ENCODE measurements at regions not wholly inside any gene's neighbourhood (a gene's known extent, or its start where the extent isn't known, plus 50 kb on each side); places are given as distances from the start of the nearest gene placed in this dataset.

DNA sequence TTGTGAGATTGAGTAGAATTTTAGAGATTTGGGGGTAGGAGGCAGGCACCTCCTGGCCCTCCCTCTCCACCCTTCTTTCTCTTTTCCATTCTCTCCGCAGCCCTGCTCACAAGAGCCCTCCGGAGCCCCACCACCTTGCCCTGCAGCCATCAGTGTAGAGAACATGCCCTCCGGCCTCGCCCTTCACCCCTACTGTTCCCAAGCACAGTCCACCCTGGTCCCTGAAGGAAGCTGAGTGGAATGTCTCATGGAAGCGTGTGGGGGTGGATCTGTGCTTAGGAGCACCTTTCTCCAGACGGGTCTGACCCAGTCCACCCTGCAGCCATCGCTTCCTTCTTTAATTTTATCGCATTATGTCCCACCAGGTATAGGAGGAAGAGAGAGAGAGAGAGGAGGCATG is 267.1 kb downstream of the NSG2 start:
- no peak for DNase-seq

DNA sequence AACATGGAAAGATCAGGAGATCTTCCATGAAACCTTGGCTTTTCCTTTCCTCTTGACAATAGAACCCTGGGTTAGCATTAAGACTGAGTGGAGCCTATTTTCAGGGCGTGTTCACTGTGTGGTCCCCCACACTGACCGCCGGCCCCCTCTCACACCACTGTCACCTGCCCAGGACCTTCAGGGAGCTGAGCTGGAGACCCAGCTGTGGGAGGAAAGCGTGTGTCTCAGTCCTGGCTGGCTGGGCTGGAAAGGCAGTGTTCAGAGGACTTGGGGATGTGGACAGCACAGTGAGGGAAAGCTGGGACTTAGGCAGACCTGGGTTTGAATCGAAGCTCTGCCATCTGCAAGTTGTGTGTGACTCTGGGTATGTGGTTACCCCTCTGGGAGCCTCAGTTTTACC is 268.1 kb downstream of the NSG2 start:
- no peak for DNase-seq

DNA sequence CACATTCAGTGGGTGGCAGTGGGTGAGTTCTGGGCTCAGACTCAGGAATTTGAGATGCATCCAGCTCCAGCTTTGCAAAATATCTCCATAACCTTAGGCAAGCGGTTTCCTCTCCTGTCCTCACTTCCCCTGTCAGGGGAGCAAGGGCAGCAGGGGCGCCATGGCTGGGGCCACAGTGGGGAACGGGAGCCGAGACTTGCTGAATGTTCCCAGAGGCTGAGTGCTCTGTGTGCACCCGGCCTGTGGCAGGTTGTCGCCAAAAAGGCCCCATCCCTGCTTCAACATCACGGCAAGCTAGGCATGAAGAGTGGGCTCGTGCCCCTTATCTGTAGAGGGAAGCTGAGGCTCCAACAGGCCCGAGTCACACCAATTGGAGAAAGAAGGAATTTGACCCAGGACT is 268.8 kb downstream of the NSG2 start:
- no peak for DNase-seq

DNA sequence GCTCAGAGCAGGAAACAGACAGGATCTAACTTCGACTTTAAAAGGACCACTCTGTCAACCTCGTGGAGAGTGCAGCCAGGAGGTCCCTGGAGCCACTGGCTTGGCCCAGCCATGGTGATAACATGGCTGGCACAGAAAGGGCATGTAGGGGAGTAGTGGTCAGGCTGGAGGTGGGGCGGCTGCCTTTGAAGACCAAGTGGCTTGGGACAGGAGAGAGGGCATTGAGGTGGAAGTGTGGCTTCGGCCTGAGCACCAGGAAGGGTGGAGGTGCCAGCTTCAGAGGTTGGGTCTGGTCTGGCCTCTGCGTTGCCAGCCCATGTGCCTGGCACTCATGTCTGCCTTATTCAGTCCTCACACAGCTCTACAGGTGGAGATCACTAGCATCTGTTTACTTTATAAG is 270.0 kb downstream of the NSG2 start:
- no peak for DNase-seq

DNA sequence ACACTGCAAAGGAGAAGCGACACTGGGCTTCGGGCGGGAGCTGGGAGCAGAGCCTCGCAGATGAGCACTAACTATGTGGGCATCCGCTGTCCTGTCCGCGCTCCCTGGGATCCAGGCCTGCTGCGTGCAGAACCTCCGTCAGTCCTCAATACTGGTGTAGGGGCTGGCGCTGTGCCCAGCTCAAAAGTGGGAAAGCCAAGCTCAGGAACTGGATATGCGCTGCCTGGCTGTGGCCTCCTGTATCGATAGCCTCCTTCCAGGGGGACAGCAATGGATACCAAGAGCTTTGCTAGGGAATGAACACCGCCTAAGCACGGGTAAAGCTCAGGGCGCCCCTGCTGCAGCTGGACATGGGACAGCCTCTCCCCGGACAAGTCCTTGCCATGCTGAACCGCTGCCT is 270.4 kb downstream of the NSG2 start:
- DNase-seq, result no peak

DNA sequence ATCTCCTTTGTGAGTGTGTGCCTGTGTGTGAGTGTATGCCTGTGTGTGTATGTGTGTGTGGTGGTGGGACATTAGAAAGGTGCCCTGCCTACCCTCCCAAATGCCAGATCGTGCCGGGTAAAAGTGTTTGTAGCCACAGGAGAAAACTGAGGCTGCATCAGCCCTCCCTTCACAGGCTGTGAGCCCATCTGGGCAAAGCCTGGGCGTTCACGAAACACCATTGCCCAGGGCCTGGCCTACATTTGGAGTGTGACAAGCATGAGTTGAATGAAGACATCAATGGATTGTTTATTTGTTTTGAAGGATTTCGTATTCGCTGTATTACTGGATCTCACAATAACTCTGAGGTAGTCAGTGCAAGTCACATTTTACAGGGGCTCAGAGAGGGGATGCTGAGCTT is 270.8 kb downstream of the NSG2 start:
- DNase-seq, result no peak

DNA sequence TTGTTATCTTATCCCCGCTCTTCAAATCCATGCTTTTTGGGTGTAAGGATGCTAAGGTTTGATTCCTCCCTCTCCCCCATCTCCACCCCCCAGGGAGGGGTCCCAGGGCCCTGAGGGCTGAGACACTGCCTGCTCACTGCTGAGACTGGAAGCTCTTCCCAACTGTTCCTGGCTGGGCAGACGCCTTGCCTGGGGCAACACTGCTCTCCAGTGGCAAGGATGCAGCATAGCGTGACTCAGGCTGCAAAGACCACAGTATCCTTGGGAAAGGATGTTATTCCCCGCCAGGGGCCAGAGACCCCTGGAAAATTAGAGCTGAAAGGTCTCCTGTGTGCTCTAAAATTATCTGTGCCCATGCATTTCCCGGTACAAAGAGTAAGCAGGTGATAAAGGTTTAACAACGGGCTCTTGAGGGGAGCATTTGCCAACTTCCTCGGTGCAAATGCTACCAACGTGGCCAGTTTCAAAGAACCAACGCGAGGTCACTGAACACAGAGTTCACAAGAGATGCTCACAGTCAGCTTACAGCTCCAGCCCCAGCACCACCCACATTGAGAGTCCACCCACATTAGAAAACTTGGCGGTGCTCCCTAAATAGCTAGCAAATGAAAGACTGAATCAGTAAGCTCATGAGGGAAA is 271.9 kb downstream of the NSG2 start:
- DNase-seq, result no peak

DNA sequence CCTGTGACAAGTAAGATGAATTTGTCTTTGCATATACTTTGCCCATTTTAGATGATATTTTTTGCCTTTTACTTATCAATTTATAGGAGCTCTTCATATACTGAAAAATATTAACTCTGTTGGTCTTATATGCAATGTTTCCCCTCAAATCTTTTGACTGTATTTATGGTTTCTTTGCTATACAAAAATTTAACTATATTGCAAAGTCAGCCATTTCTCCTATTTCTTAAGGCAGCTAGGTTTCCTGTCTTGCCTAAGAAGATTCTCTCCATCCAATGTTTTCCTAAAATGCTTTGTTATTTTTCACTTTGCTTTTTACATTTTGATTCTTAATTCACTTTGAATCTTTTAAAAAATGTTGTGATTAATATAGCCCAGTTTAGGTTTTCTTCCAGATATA is 273.1 kb downstream of the NSG2 start:
- no peak for DNase-seq

DNA sequence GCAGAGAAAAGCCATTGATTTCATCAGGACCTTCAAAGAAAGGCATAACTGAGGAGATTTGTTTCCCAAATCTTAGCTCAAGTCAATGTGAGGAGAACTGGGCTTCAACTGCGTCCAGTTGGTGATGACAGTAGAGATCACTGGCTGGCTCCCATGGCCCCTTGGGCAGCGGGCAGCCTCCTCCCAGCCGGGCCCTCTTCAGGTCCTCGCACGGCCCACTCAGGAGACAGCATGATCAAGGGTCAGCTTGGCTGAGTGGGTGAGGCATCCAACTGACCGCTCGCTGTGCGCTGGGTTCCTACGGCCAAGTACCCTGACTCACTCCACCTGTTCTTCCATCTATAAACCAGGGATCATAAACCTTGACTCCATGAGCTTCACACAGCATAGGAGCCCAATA is 274.0 kb downstream of the NSG2 start:
- no peak for DNase-seq

DNA sequence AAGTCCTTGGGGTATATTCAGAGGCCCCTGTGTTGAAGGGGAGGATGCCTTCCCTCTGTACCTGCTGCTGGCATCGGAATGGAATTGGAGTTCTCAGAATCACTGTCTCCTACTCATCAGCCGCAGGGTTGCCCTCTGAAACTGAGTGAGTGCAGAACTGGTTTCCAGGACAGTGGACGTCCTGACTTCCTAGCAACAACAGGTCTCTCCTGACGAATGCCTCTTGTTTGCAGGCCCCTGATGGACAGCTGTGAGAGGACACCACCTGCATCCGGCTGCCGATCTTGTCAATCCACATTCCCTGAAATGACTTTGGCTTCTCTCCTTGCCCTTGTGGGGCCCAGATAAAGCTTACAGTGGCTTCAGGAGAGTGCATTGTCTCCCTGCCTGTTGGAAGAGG is 274.5 kb downstream of the NSG2 start:
- DNase-seq, result no peak

DNA sequence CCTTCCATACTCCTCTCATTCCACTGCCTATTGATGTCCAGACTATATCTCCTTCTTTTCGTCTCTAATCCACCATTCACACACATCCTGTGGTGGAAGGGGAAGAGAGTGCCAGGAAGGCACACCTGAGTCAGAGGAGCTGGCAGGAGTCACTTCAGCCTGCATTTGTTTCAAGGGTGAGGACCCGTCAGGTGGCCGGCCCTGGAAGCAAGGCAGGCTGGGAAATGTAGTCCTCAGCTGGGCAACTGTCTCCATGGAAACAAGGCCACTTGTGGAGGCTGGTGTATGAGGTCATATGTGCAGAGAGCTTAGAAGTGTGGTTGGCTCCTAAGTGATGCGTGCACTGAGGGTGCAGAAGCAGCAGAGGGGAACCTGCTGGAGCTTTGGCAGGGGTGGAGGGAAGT is 278.4 kb downstream of the NSG2 start:
- DNase-seq, result no peak

DNA sequence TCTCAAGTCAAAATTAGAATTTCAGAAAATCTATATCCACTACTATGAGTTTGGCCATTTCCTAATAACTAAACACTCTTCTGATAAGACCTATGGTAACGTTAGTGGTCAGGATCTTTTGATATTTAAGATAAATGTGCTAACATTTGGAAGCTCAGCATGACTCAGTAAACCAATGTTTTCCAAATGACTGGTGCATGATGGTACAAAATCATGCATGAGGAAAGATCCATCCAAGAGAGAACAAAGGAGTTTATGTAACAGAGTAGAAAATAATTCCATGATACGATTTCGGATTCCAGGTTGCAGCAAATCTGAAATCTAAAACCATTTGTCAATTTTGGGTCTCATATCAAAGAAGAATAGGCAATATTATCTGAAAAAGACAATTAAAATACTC is 279.2 kb downstream of the NSG2 start:
- no peak for DNase-seq

DNA sequence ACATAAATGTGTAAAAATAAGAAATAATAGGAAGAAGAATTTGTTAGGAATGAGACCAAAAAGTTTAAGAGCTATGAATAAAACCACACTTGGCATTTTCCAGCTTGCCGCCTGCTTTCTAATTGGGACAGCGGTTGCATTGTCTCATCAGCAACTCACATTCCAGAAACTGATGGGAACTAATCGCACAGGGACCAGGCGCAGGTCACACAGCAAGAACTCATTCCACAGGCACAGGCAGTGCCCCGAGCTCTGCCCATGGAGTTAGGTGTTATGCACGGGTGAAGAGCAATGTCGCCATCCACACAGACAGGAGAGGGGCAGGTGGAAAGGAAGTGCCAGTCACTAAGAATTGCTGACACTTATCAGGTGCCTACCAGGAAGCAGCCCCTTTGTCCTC is 279.9 kb downstream of the NSG2 start:
- no peak for DNase-seq

DNA sequence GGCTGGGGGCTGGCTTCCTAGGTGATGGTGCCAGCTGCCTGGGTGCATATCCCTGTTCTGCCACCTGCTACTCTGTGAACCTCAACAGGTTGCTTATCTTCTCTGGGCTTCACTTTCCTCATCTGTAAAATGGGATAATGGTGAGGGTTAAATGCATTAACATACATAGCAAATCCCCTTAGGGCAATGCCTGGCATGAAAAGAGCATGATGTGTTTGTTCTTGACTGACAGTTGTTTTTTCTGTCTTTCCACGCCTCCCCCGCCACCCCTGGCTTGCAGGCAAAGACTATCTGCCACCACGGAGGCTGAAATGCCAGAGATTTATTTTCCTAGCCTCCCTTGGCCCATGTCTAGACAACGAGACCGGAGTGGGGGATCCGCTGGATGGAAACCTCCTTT is 280.5 kb downstream of the NSG2 start:
- no peak for DNase-seq

DNA sequence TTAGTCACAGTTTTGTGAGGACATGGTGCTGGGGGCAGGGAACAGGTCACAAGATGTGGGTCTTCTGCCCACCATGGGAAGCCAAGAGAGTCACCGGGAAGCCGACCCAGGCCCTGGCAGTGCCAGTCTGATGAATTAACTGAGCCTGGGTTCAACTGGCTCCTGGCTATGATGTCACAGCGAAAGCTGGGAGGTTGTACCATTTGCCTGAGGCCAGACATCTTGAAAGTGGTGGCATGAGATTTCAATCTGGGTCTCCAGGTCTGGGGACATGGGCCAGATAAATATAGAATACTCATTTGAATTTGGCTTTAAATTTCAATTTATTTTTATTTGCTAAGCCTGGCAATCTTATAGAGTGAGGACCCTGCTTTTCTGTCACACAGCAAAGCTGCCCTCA is 280.9 kb downstream of the NSG2 start:
- DNase-seq, result no peak

DNA sequence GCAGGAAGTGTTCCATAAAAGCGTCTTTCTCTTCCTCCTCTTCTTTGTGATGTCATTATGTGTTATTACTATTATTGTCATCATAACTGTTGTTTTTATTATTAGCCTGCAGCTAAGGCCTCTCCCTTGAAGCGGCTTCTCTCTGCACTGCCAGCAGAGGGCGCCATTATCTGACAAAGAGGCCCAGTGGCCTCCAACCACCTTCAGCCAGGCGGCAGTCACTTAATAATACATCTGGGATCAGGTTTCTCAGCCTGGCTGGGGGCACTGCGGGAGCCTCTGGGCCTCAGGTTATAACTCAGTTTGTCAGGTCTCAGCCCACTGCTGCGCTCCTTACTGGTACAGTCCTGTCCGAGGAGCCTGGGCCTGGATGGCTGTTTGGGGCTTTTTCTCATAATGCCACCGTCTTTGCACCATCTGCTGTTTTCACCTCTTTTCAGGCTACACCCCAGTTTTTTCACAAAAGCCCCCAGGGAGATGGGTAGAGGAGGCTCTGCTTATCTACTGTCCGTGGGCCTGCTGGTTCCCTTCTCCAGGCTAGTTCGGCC is 281.9 kb downstream of the NSG2 start:
- peak in 3 of 5 donors; percentile 13 to 42 (median 17) for DNase-seq

DNA sequence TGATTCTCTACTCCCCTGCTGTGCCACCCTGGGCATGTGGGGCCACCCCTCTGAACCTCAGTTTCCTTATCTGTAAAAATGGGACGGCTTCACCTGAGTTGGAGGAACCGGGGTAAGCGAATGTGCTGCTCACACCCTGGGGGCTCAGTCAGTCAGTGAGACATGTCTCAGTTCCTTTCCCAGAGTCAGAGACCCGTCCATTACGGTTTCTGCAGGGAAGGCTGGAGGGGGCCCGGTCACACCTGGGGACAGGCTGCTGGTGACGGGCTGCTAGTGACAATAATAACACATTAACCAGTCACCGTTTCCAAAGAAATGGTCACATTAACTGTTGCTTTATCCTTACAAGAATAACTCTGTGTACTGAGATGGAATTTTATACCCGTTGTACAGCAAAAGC is 282.4 kb downstream of the NSG2 start:
- no peak for DNase-seq

DNA sequence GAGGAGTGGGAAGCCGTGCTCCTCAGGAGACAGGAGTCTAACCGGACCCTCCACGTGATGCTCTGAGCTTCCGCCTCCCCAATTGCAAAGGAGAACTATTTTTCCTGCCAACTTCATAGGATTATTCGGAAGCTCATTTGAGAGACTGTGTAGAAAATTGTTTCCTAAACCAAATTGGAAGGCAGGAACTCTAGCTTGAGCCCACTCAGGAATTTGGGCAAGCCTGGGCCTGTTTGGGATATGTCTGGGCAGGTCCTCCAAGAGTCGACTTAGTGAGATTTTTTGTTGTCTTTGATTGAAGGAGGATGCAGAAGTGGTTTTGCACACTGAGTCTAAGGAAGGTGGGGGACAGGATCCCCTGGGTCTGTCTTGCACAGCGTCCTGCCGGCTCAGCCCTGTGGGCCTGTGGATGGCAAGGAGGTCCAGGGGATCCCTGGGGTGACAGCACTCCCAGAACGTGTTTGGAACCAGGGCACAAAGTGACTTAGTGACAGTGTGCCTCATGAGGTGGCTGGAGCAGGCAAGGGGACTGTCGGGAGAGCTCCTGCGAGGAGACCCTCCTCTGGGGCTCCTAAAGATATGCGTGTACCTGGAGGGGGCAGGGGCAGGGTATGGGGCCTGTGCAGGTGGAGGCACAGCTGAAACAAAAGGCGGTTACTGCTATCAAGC is 283.3 kb downstream of the NSG2 start:
- DNase-seq, result no peak

DNA sequence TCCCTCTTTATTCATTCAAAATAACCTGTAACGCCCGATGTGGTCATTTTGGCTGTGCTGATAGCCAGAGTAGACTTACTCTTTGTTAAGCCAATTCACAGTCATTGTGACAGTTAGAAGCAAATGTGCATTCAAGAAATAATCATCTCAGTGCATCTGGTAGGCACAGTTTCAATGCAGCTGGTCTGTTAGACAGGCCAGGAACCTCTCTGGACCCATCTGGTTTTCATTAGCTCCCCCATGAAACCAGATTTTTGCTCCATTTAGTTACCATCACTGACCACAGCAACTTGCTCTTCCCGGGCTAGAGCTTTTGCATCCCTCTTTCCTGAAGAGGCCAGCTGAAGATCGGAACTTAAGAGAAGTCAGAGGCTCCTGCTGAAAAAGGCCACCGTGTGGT is 284.2 kb downstream of the NSG2 start:
- DNase-seq, result no peak

DNA sequence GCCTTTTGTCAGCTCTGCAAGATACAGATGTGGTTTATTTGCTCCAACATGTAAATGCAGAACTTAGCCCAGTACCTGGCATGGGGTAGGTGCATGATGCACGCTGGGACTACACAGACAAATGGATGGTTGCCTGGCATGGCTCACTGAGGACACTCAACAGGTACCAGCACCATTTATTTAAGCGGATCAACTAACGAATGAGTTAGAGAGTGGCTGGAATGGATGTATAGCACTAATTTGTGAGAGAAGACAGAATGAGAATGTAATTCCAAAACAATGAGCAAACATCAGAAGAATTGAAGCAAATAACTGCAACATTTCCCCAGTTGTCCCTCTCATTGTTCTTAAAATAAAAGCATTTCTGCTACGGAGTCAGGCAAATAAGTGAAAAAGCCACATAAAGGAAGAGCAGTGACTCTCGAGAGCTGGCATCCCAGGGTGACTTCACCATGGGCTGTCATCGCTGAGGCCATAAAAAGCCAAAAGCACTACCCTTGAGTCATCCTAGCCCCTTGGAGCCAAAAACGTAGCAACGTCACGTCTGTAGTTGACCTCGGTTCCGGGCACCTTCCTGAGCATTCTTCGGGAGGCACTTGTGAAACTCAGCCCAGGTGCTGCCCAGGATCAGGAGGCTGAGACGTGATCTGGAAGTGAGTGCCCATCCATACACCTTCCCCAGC is 290.3 kb downstream of the NSG2 start:
- no peak for DNase-seq

DNA sequence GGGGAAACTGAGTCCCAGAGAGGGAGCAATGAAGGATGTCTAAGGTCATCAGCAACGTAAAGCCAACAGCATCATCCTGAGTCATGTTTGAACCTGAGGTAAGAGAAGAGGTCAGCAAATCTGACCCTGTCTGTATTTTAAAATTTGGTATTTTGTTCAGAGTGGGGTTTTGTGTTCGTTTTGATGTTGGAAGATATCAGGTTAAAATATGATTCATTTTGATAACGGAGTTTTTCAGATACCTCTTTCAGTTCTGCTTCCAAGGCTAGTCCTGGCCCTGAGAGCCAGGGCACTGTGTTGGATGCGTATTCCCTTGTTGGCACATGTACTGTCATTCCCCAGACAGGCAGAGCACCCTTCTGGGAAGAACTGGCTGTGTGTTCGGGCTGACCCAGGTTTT is 291.0 kb downstream of the NSG2 start:
- DNase-seq, result no peak

DNA sequence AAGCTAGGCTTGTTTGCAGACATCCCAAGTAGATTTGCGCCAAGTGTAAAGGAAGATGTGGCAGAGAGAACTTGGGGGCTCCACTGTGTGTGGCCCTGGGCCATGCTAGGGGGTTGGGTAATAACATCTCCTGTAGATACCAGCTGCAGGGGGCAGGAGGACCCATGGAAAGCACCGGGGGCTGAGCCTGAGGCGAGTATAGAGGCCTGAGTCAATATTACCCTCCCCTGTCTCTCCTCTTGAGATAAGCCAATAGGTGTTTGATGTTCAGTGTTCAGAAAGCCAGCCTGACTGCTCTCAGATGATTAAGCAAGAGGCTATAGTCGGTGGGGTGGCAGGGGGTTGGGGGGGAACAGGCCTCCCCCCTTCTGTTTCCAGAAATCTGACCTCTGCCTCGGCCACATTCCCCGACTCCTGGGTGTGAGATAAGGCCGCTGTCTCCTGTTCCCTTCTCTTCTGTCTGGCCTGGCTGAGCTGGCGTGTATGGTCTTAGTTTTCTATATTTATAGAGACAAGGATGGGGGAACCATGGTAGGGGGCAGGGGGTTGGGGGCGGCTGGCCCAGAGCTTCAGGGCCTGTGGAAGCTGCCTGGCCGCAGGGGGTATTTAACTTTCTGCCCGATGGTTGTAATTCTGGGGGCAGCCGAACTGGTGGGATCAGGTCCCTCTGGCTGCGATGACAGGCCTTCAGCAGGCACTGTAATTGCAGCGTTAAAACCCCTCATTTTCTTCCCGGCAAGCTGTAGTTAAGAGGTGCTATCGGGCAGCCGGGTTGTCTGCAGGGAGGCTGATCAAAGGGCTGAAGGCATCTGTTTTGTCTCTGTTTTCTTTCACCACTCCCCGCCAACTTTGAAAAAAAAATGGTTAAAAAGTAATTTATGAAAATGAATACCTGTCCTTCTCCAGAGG is 292.0 kb downstream of the NSG2 start:
- DNase-seq, result no peak
